ENCODE measurements at regions not wholly inside any gene's neighbourhood (a gene's known extent, or its start where the extent isn't known, plus 50 kb on each side); places are given as distances from the start of the nearest gene placed in this dataset.

DNA sequence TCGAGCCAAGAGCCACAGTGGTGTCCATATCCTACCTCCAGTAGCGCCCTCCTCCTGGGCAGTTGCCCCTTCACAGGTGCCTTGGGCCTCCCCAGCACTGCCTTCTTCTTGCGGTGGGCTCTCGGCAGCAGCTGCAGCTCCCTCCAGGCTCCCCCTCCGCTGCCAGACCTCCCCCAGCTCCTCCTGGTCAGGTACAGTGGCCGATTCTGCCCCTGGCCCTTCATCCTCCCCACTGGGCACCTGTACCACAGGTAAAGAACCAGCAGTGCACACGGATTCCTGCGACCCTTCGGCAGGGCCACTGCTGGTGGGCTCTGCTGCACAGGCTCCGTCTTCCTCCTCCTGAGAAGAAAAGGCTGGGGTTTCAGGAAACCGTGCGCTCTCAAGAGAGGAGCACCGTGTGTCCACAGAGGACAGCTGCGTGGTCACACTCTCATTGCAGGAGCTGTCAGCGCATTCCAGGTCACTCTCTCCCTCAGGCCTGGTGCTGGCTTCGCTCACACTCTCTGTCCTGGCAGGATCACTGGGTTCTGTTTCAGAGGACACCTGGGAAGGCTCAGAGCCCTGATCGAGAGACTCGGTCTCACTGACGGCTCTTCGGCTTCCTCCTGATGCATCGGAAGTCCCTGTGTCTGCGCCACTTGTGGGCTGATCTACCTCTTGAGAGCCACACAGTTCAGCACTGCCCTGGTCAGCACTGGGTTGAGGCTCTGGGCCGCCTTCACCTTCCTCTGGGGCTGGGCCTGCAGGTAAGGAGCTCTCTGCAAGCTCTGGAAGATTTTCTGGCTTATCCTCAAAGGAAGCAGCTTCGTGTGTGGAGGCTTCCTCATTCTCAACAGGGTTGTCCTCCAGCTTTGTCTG is 147.4 kb upstream of the STK17B start:
- no peak for DNase-seq

DNA sequence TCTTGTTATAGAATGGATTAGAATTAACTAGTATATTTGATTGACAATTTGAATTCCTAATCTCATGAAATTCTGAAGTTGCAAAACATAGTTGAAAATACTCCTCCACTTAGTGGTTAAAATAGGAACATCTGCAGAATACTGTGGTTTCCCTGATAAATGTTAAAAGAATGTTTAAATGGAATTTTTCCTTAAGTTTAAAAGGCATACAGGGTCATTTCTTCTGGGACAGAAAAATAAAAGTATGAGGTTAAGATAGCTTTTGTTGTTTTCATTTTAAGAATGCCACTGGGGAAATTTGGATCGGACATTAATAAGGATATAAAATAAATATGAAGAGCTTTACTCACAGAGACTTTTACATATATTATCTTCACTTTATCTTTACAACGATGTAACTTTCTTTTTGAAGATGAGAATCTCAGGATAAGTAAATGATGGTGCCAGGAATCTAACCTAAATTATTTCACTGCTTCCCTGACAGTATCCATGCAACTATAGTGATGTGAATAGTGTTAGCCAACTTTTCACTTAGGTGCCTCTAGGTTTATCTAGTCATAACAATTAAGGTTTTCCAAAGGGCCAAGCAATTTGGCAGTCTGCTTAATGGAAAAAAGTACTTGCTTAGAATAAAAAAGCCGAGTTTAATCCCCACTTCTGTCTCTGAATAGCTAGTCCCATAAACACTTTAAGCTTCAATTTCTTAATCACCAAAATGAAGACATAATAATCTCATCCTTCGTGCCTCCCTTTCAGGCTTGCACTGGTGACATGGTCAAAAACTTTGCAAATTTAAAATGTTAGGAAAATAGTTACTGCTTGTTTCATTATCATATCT is 151.8 kb upstream of the STK17B start:
- no peak for DNase-seq

DNA sequence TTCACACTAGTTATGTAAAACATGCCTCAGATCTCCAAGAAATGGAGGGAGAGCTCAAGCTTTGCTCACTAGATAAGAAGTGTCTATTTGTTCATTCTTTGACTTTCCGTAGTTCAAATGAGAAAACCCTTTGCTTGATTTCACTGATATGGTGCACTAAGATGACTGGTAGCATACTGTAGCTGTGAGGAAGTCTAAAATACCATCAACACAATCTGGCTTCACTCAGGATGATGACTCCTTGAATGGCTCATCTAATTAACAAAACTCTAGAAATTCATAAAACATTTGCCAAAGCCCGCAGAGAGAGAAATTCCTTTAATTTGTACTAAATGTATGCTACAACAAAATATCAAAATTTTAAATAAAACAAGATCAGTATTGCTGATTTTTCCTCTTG is 152.8 kb upstream of the STK17B start:
- DNase-seq, result no peak

- DNase-seq, result no peak
Observed at GRCh38 chr2:196328088-196328680, 156.8 kb upstream of the STK17B start.

DNA sequence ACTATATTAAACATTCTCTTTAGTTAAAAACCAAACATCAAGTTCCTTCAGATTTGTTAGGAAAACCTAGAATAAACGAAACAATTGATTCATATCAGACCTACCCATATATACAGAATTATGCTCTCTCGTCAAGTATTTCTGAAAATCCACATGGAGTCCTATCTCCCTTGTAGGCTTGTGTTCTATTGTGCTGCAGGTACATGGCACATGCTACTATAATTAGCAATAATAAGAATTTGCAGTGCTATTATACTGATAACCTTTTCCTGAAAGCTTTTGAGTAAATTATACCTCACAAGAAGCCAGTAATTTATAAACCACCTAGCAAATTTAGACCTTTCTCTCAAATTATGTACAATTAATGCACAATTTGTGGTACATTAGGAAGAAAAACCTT is 158.6 kb upstream of the STK17B start:
- no peak for DNase-seq

DNA sequence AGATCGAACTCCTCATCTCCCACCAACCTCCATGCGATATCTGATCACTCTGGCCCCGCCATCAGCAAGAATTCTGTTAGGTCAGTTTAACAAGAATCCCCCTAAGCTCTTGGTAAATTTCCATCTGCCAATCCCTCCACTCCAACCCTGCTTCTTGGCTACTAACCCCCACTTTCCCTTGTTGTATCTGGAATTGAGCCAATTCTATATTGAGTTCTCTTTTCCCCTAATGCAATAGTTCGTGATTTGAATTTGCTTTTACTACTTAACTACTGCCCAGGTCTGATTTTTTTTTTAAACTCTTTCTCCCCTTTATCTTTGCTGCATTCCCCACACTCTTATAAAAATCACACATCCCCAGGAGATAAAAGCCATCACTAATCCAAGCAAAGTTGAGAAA is 159.3 kb upstream of the STK17B start:
- DNase-seq, result no peak

DNA sequence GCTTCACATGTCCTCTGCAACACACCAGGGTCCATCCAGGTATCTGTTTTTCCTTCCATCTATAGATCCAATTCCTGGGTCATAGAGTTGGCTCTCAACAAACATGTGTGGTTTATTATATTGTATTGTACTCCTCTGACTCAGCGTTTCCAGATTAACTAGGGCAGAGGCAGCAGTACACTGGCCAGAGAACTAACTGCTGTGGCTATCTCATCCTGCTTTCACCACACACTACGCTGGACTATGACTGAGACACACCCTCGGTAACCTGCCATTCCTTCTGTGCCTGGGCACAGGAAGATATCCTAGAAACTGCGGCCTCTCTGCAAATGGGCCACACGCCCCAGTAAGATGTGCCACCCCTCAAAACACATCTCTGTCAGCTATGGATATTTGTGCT is 159.8 kb upstream of the STK17B start:
- DNase-seq, result no peak

DNA sequence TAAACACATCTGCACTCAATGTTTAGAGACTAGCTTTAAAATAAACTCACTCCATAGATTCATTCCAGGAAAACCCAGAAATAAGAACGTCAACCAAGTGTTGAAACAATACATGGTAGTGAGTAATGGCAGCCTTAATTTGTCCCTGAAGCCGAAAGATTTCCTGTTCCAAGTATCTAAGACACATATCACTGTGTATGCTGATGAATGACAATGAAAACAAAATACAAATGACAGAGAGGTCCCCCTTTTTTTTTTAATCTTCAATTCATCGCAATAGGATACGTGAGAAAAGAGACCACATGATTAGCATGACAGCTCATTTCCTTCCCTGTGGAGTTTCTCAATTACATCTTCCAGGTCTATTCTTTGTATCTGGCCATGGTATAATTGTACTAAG is 160.5 kb upstream of the STK17B start:
- no peak for DNase-seq

DNA sequence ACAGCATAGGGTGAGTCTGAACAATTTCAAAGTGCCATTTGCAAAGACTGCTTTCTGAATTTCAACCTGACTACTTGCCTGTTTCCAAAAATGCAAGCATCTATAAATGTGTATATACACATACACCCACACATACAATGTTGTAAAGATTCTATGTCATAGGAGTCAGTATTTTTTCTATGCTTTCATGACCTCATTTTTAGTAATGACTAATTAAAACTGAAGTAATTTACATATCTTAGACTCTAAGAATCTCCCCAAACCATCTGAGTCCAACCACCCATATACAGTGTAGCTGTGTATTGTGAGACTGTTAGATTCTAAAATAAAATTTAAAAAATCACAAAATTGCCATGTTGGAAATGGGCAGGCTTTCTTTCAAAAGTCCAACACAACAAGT is 162.0 kb upstream of the STK17B start:
- no peak for DNase-seq

GRCh38 chr2:196334710-196335109 is 163.3 kb upstream of the STK17B start:
- no peak for DNase-seq

- no peak for DNase-seq
Observed at GRCh38 chr2:196335221-196335634, 163.8 kb upstream of the STK17B start.

- DNase-seq, result no peak
Observed at GRCh38 chr2:196336207-196336606, 164.8 kb upstream of the STK17B start.

- DNase-seq, result no peak
Observed at GRCh38 chr2:196336715-196337114, 165.3 kb upstream of the STK17B start.

GRCh38 chr2:196337208-196337953 is 166.0 kb upstream of the STK17B start:
- no peak for DNase-seq

- no peak for DNase-seq
Observed at GRCh38 chr2:196338440-196338839, 167.1 kb upstream of the STK17B start.

DNA sequence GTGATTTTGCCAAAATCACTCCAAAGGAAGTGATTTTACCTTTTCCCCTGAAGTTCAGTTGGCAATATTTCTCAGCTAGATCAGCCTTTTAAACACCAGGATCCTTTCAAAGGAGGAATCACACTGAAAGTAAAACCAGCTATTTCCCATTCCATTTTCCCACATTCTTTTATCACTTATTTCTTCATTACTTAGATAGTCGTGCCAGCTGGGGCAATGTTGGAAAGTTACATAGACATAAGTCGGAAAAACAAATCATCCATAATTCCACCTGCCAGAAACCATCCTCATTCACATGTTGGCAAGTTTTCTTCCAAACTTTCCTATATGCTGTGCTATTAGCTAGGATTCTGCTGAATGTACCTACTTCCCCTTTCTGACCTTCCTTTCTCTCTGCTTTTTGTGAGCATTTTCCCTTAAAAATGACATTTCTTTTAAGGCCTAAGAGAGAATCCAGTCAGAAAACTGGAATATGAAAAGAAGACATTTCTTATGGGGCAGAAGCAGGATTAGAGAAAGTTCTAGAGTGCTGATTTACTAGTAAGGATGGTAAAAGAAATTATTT is 170.0 kb upstream of the STK17B start:
- no peak for DNase-seq

- no peak for DNase-seq
Observed at GRCh38 chr2:196344397-196344796, 173.0 kb upstream of the STK17B start.

DNA sequence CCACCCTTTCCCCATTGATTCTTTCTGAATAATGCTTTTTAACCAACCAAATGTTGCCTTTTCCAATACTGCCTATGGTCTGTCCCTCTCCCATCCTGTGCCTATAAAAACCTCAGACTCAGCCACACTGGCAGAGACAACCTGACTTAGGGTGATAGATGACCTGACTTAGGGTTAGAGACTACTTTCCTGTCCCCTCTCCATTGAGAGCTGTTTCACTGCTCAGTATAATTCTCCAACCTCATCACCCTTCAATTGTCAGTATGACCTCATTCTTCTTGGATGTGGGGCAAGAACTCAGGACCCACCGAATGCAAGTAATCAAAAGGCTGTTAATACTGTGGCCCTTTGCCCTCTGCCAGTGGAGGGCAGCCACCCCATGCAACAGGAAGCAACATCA is 182.3 kb upstream of the STK17B start:
- no peak for DNase-seq

GRCh38 chr2:196354186-196354585 is 182.8 kb upstream of the STK17B start:
- DNase-seq, result no peak

DNA sequence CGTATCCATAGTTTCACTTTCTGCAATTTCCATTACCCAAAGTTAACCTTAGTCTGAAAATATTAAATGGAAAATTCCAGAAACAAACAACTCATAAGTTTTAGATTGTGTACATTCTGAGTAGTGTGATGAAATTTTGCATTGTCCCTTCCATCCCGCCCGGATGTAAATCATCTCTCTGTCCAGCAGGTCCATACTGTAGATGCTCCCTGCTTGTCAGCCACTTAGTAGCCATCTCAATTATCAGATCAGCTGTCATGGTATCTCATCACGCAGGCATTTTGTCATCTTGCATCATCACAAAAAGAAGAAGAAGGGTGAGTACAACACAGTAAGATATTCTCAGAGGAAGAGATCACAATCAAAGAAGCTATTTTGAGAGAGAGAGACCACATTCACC is 185.0 kb upstream of the STK17B start:
- DNase-seq, result no peak

DNA sequence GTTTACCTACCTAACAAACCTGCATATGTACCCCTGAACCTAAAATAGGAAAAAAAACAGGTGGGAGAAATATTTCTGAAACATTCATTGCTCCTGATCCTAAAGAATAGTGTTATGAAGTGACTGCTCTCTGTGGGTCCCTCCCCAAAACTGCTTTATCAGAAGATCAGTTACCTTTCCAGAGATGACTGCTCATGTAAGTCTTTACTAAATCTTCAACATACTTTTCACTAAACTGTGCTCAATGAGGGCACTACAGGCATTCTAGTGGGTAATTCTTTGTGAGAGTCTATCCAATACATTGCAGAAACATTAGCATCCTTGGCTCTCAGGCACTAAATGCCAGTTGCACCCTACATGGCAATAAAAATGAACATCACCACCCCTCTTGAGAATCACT is 189.3 kb upstream of the STK17B start:
- DNase-seq, result no peak

DNA sequence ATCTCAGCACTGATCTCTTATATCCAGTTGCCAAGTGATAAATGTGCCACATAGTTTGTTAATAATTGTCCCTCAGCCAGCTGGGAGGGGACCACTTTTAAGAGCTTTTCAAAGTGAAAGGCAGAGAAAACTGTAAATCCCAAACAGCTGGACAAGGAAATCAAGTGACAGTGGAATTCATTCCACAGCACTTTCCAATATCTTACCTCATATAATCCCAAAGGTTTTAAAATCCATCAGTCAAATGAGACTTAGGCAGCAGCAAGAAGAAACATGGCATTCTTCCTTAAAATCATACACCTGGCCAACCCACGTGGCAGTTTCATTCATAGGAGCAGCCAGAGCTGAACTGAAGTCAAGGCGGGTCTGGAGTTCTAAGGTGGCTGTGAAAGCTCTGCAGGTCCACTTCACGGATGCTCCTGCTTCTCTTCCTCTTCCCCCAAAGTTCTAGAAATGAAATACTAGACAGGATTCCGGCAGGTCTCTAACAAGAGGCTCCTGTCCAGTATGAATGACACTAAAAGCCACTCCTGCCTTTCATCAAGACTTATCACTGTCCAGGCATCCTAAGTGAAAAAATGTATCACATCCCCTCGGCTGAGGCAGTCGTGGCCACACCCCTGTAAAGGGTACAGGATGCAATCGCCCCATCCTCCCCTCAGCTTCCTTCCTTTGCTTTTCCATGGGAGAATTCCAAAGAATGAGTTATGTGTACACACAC is 190.4 kb upstream of the STK17B start:
- DNase-seq, result no peak
